ENCODE measurements at regions not wholly inside any gene's neighbourhood (a gene's known extent, or its start where the extent isn't known, plus 50 kb on each side); places are given as distances from the start of the nearest gene placed in this dataset.

DNA sequence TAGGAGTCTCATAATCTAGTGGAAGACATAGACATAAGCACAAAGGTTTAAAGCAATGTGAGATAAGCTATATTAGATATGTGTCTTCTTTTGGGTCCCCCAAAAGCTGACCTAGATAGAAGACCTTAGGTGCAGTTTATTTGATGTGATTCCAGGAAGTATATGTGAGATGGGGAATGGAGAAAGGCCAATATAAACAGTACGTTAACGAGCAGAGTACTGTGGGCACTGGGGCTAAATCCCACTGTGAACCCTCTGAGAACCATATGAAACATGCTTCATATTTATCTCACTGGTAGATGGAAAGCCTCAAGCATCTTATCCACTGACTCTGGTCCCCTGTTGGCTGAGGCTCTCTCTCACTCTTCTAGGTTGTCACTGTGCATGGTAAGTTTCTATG, 62.6 kb upstream of the ZC3H15 start:
- no peak for TF ChIP-seq POLR2A (IDR thresholded peaks at IDR 0.05; ENCODE audit: low read length)
- no peak for TF ChIP-seq GATA1 (IDR thresholded peaks at IDR 0.05; ENCODE audit: low read depth, low read length)
